CD8-positive, alpha-beta memory T cell (primary cell): ENCODE measurements at regions not wholly inside any gene's neighbourhood (a gene's known extent, or its start where the extent isn't known, plus 50 kb on each side); places are given as distances from the start of the nearest gene placed in this dataset.
"Not testable (repeated sequence)": the region's sequence is repeated elsewhere in the genome, so short reads cannot be mapped to it uniquely, and the experiment has no call there.

Experiments used
- CTCF ChIA-PET: fragments of 350-600 bp; sonication (Branson Sonifier 250); formaldehyde crosslinking; loops from one replicate; lab custom pipeline; 2021; ENCODE audit warnings: antibody characterized with exemption; lab: Charles Lee
- POLR2A ChIA-PET: fragments of 350-600 bp; sonication (Branson Sonifier 250); formaldehyde crosslinking; loops from one replicate; lab custom pipeline; 2021; ENCODE audit warnings: antibody characterized with exemption; lab: Charles Lee
- DNase-seq, 5 donors: peaks; one replicate each; pipeline versions ENCODE4 v3.0.0 to v3.0.0-alpha.2; 2020 to 2022; ENCODE audit warnings: mixed read lengths in 1 of 5
- H3K27ac ChIP-seq: one replicate; pipeline ENCODE4 v1.7.0; 2013; ENCODE audit warnings: low read depth, mild to moderate bottlenecking, low read length, moderate library complexity
- H3K27me3 ChIP-seq: 2 replicates; pipeline ENCODE4 v1.7.0; 2013; ENCODE audit warnings: low read length, mild to moderate bottlenecking; ENCODE audit not compliant: insufficient read depth, poor library complexity, severe bottlenecking
- H3K36me3 ChIP-seq: 2 replicates; pipeline ENCODE4 v1.7.0; 2013; ENCODE audit warnings: mild to moderate bottlenecking, low read length, moderate library complexity; ENCODE audit not compliant: insufficient read depth
- H3K4me1 ChIP-seq: 2 replicates; pipeline ENCODE4 v1.7.0; 2013; ENCODE audit warnings: mild to moderate bottlenecking, low read length, moderate library complexity; ENCODE audit not compliant: insufficient read depth
- H3K4me3 ChIP-seq: 2 replicates; pipeline ENCODE4 v1.7.0; 2013; ENCODE audit warnings: mild to moderate bottlenecking, low read length
- H3K9me3 ChIP-seq: 2 replicates; pipeline ENCODE4 v1.7.0; 2013; ENCODE audit warnings: mild to moderate bottlenecking, low read length
- H3K27ac Mint-ChIP-seq, 8 donors: one replicate each; pipeline ENCODE4 v1.8.0; 2020 to 2021; ENCODE audit warnings: mixed read lengths in 8 of 8, mild to moderate bottlenecking in 6 of 8, inconsistent platforms in 3 of 8, moderate library complexity in 3 of 8
- H3K27me3 Mint-ChIP-seq, 2 donors: one replicate each; pipeline ENCODE4 v1.8.0; 2020 to 2021; ENCODE audit warnings: mixed read lengths in 2 of 2, mild to moderate bottlenecking in 1 of 2, moderate library complexity in 1 of 2
- H3K36me3 Mint-ChIP-seq, 3 donors: one replicate each; pipeline ENCODE4 v1.8.0; 2020 to 2021; ENCODE audit warnings: mixed read lengths in 3 of 3, inconsistent platforms in 1 of 3, mild to moderate bottlenecking in 1 of 3
- H3K4me1 Mint-ChIP-seq, 3 donors: one replicate each; pipeline ENCODE4 v1.8.0; 2020 to 2021; ENCODE audit warnings: mixed read lengths in 3 of 3, inconsistent platforms in 1 of 3, mild to moderate bottlenecking in 1 of 3
- H3K4me3 Mint-ChIP-seq, 7 donors: one replicate each; pipeline ENCODE4 v1.8.0; 2020 to 2021; ENCODE audit warnings: mixed read lengths in 7 of 7, mild to moderate bottlenecking in 6 of 7, moderate library complexity in 4 of 7, inconsistent platforms in 2 of 7
- H3K9me3 Mint-ChIP-seq, 5 donors: one replicate each; pipeline ENCODE4 v1.8.0; 2020 to 2022; ENCODE audit warnings: mixed read lengths in 5 of 5, mild to moderate bottlenecking in 3 of 5, moderate library complexity in 2 of 5, inconsistent platforms in 1 of 5

DNA sequence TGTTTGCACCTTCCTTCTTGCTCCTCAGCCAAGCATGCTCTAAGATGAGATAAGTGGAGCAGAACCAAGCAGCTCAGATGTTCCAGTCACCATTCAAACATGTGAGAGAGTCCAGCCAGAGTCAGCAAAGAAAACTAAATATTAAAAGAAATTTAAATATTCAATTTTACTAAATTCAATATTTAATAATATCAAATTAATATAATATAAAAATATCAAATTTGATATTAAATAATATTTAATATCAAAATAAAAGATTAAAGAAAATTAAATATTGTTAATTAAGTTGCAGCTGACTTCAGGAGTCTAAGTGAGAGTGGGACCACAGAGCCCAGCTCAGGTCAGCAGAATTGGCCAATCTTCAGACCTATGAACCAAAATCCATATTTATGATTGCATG is 526.1 kb upstream of the FLRT2 start:
- no peaks in the 10 kb centered on the region for H3K9me3 ChIP-seq
- H3K27ac Mint-ChIP-seq, result no peak overlapping the region
- H3K4me1 Mint-ChIP-seq, result no peaks in the 10 kb centered on the region
- ChIA-PET POLR2A (no interaction called here), CTCF (no interaction called here)
- DNase-seq, result no peak
- no peak overlapping the region for H3K4me3 ChIP-seq
- no peak overlapping the region for H3K27ac ChIP-seq
- no peaks in the 10 kb centered on the region for H3K36me3 ChIP-seq
- H3K9me3 Mint-ChIP-seq, result peaks cover 2 to 23% (median 17%) of the 10 kb centered on the region in 5 donors
- no peak overlapping the region for H3K4me3 Mint-ChIP-seq
- H3K4me1 ChIP-seq, result no peaks in the 10 kb centered on the region
- no peaks in the 10 kb centered on the region for H3K27me3 ChIP-seq
- H3K36me3 Mint-ChIP-seq, result no peaks in the 10 kb centered on the region
- no peaks in the 10 kb centered on the region for H3K27me3 Mint-ChIP-seq

DNA sequence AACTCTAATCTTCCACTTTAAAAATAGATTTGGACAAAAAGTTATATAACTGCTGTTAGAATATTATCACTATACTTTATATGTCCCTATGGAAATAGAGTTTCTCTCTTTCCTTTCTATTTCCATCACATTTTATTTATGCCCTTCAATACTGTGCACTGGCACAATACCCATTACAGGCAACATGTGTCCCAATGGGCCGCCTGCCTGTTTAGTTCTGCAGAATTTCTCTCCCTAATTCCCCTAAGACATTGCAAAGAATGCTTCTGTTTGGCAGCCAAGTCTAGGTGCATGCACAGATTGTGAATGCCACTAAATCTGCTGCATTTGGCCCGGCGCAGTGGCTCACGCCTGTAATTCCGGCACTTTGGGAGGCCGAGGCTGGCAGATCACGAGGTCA is 520.4 kb upstream of the FLRT2 start:
- CTCF ChIA-PET, result no interaction called here
- Histone ChIP-seq H3K27ac (no peak overlapping the region), H3K27me3 (no peaks in the 10 kb centered on the region), H3K9me3 (no peaks in the 10 kb centered on the region), H3K4me3 (no peak overlapping the region), H3K4me1 (no peaks in the 10 kb centered on the region), H3K36me3 (no peaks in the 10 kb centered on the region)
- H3K36me3 Mint-ChIP-seq, result no peaks in the 10 kb centered on the region
- peak overlapping the region in 1 of 7 donors; percentile 59 for H3K4me3 Mint-ChIP-seq
- no peaks in the 10 kb centered on the region for H3K27me3 Mint-ChIP-seq
- no peaks in the 10 kb centered on the region for H3K4me1 Mint-ChIP-seq
- POLR2A ChIA-PET, result no interaction called here
- no peak overlapping the region for H3K27ac Mint-ChIP-seq
- DNase-seq, result no peak
- peaks cover 0 to 27% (median 12%) of the 10 kb centered on the region in 5 donors for H3K9me3 Mint-ChIP-seq

DNA sequence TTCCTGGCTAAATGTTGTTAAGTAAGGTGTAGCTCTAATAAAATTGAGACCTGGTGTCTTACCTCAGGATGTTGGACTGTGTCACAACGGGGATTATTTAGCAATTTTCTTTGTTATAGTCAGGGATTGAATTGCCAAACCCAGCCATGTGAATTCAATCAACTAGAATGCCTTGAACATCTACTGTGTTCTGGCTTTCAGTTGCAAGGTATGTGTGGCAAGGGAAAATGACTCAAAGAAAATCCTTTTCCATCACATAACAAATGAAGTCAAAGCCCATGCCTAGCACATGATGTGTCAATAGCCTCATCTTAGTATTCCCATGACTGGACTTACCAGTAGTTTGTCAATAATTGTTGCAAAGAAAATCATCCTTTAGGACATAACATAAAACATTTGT is 519.8 kb upstream of the FLRT2 start:
- POLR2A ChIA-PET, result no interaction called here
- no peak overlapping the region for H3K27ac ChIP-seq
- Mint-ChIP-seq H3K9me3 (peaks cover 0 to 26% (median 12%) of the 10 kb centered on the region in 5 donors), H3K36me3 (no peaks in the 10 kb centered on the region), H3K27me3 (no peaks in the 10 kb centered on the region), H3K4me1 (no peaks in the 10 kb centered on the region), H3K4me3 (no peak overlapping the region), H3K27ac (no peak overlapping the region)
- no peaks in the 10 kb centered on the region for H3K27me3 ChIP-seq
- no peaks in the 10 kb centered on the region for H3K4me1 ChIP-seq
- CTCF ChIA-PET, result no interaction called here
- H3K4me3 ChIP-seq, result no peak overlapping the region
- no peaks in the 10 kb centered on the region for H3K36me3 ChIP-seq
- no peak for DNase-seq
- no peaks in the 10 kb centered on the region for H3K9me3 ChIP-seq

- no peaks in the 10 kb centered on the region for H3K4me1 ChIP-seq
- no peak for DNase-seq
- H3K27ac Mint-ChIP-seq, result no peak overlapping the region
- no peaks in the 10 kb centered on the region for H3K36me3 ChIP-seq
- CTCF ChIA-PET, result no interaction called here
- no peaks in the 10 kb centered on the region for H3K9me3 ChIP-seq
- no peak overlapping the region for H3K27ac ChIP-seq
- no peaks in the 10 kb centered on the region for H3K27me3 Mint-ChIP-seq
- H3K9me3 Mint-ChIP-seq, result peaks cover 6 to 19% (median 12%) of the 10 kb centered on the region in 5 donors
- H3K4me3 ChIP-seq, result no peak overlapping the region
- H3K4me1 Mint-ChIP-seq, result no peaks in the 10 kb centered on the region
- no peak overlapping the region for H3K4me3 Mint-ChIP-seq
- H3K27me3 ChIP-seq, result no peaks in the 10 kb centered on the region
- no peaks in the 10 kb centered on the region for H3K36me3 Mint-ChIP-seq
- POLR2A ChIA-PET, result no interaction called here
Measured at GRCh38 chr14:85016496-85016895, 513.4 kb upstream of the FLRT2 start.

GRCh38 chr14:85023866-85024265 is 506.1 kb upstream of the FLRT2 start:
- H3K4me3 ChIP-seq, H3K36me3 Mint-ChIP-seq, H3K4me3 Mint-ChIP-seq, H3K27ac ChIP-seq, H3K27me3 Mint-ChIP-seq, H3K9me3 ChIP-seq, H3K4me1 ChIP-seq, H3K4me1 Mint-ChIP-seq, H3K27me3 ChIP-seq, DNase-seq, POLR2A ChIA-PET, CTCF ChIA-PET, H3K36me3 ChIP-seq, H3K27ac Mint-ChIP-seq: not testable (repeated sequence)
- H3K9me3 Mint-ChIP-seq, result peaks cover 9 to 29% (median 17%) of the 10 kb centered on the region in 5 donors

DNA sequence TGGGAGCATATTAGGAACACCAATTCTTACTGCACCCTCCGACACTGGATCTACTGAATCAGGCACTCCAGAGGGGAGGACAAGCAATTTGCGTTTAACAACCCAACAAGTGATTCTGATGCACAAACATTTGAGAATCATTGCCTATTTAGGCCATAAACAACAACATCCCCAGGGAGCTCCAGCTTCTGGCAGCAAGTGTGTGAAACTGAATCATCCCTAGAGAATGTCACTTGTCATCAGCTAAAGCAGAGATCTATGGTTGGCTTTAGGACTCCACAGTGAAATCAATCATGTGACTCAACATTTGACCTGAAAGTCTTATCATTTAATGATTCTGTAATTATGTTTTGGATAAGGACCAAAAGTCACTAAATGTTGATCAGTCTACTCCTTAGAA is 505.0 kb upstream of the FLRT2 start:
- H3K4me3 Mint-ChIP-seq, result no peak overlapping the region
- Histone ChIP-seq H3K4me3 (no peak overlapping the region), H3K4me1 (no peaks in the 10 kb centered on the region), H3K27me3 (no peaks in the 10 kb centered on the region), H3K27ac (no peak overlapping the region), H3K36me3 (no peaks in the 10 kb centered on the region), H3K9me3 (no peaks in the 10 kb centered on the region)
- H3K4me1 Mint-ChIP-seq, result no peaks in the 10 kb centered on the region
- DNase-seq, result no peak
- CTCF ChIA-PET, result no interaction called here
- no peaks in the 10 kb centered on the region for H3K36me3 Mint-ChIP-seq
- POLR2A ChIA-PET, result no interaction called here
- peaks cover 9 to 24% (median 16%) of the 10 kb centered on the region in 5 donors for H3K9me3 Mint-ChIP-seq
- H3K27me3 Mint-ChIP-seq, result no peaks in the 10 kb centered on the region
- no peak overlapping the region for H3K27ac Mint-ChIP-seq

DNA sequence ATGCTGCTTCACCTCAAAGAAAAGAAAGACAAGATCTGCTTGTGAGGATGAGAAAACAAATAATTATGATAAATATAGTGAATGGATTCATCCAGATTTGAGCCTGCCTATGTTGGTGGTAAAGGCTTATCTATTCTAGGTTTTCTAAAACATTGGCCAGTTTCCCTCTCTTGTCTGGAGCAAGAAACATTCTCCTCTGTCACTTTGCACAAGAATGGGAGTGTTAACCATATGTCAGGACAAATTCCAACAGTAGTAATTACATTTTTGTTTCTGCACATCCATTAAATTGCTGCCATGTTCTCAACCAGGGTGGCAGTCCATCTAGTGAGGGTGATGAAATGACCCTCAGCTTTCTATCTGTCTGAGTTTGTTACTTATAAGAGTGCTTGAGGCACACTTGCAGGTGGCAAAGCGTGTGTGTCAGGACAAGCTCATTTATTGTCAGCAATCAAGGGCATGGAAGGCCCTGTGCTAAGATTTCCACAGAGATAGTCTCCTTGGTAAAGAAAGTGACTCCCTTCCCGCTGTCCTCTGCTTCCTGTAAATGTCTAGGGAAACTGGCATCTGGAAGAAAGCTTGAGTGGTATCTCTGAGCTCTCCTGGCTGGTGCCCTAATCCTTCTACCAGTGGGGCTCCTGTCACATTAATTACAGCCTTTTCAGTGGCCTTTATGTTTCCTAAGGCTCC is 502.1 kb upstream of the FLRT2 start:
- H3K4me1 ChIP-seq, result no peaks in the 10 kb centered on the region
- Mint-ChIP-seq H3K36me3 (no peaks in the 10 kb centered on the region), H3K4me1 (no peaks in the 10 kb centered on the region), H3K27me3 (no peaks in the 10 kb centered on the region), H3K9me3 (peaks cover 4 to 18% (median 9%) of the 10 kb centered on the region in 5 donors), H3K27ac (no peak overlapping the region), H3K4me3 (no peak overlapping the region)
- ChIA-PET CTCF (no interaction called here), POLR2A (no interaction called here)
- DNase-seq, result no peak
- no peak overlapping the region for H3K4me3 ChIP-seq
- no peaks in the 10 kb centered on the region for H3K36me3 ChIP-seq
- H3K27me3 ChIP-seq, result no peaks in the 10 kb centered on the region
- H3K27ac ChIP-seq, result no peak overlapping the region
- no peaks in the 10 kb centered on the region for H3K9me3 ChIP-seq

DNA sequence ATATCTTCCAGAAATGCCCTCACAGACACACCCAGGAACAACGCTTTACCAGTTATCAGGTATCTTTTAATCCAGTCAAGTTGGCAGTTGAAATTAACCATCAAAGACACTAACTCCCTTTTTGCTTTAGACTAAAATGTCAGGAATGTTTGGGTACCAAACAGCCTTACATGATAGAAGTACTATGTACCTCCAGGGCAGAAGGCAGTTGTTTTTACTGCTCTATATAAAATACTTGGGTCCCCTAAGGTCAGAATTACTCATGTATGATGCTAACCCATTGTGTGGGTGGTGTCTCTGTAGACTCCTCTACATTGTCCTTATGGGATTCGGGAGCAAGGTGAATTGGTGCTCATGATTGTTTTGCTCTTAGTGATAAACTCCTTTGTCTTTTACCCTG is 492.5 kb upstream of the FLRT2 start:
- Histone ChIP-seq H3K9me3 (no peaks in the 10 kb centered on the region), H3K27me3 (no peaks in the 10 kb centered on the region), H3K27ac (no peak overlapping the region), H3K36me3 (no peaks in the 10 kb centered on the region), H3K4me1 (no peaks in the 10 kb centered on the region), H3K4me3 (no peak overlapping the region)
- ChIA-PET CTCF (no interaction called here), POLR2A (no interaction called here)
- Mint-ChIP-seq H3K4me1 (no peaks in the 10 kb centered on the region), H3K27ac (no peak overlapping the region), H3K4me3 (no peak overlapping the region), H3K27me3 (no peaks in the 10 kb centered on the region), H3K36me3 (no peaks in the 10 kb centered on the region), H3K9me3 (peaks cover 9 to 24% (median 13%) of the 10 kb centered on the region in 5 donors)
- no peak for DNase-seq
